Upper lobe of right lung (tissue), 1 donor: ENCODE measurements at regions not wholly inside any gene's neighbourhood (a gene's known extent, or its start where the extent isn't known, plus 50 kb on each side); places are given as distances from the start of the nearest gene placed in this dataset.

Source experiments
- ATAC-seq: fragments of 200-7000 bp; cut with Tn5 transposase; one replicate; pipeline ENCODE4 v1.9.1; 2020; ENCODE audit warnings: mild to moderate bottlenecking, moderate library complexity
- DNase-seq: peaks from one replicate; pipeline ENCODE4 v3.0.0-alpha.2; 2020
- H3K27ac ChIP-seq: fragments of 200-600 bp; one replicate; pipeline ENCODE4 v1.8.0; 2022
- H3K27me3 ChIP-seq: fragments of 200-600 bp; one replicate; pipeline ENCODE4 v1.8.0; 2022; ENCODE audit warnings: mild to moderate bottlenecking
- H3K36me3 ChIP-seq: fragments of 200-600 bp; one replicate; pipeline ENCODE4 v1.8.0; 2022
- H3K4me1 ChIP-seq: fragments of 200-600 bp; one replicate; pipeline ENCODE4 v1.8.0; 2022
- H3K4me3 ChIP-seq: fragments of 200-600 bp; one replicate; pipeline ENCODE4 v1.8.0; 2022; ENCODE audit warnings: mild to moderate bottlenecking
- H3K9me3 ChIP-seq: fragments of 200-600 bp; one replicate; pipeline ENCODE4 v1.8.0; 2022
- CTCF ChIP-seq: fragments of 200-600 bp; IDR thresholded peaks from one replicate; pipeline ENCODE4 v1.8.0; 2022; ENCODE audit warnings: antibody characterized with exemption
- intact Hi-C: fragments of 100-400 bp; cut with DNase I; formaldehyde crosslinking; loops from one replicate; pipeline ENCODE4 v1.11.0; 2022
- donor health status: DM: no; HTN: yes; CAD: no; lungs with severe emphysema.

GRCh38 chr3:64917914-64918453 lies 230.2 kb upstream of the ADAMTS9 start:
- no peak for TF ChIP-seq CTCF
- Histone ChIP-seq H3K9me3 (no peaks in the 10 kb centered on the region), H3K4me3 (no peak overlapping the region), H3K27me3 (no peaks in the 10 kb centered on the region), H3K4me1 (peaks cover 3% of the 10 kb centered on the region), H3K36me3 (no peaks in the 10 kb centered on the region), H3K27ac (no peak overlapping the region)
- DNase-seq (no peak), ATAC-seq (no peak)
- intact Hi-C loops, result no loop called here

GRCh38 chr3:64916937-64917336 lies 229.1 kb upstream of the ADAMTS9 start:
- Histone ChIP-seq H3K36me3 (no peaks in the 10 kb centered on the region), H3K9me3 (no peaks in the 10 kb centered on the region), H3K4me3 (no peak overlapping the region), H3K4me1 (peaks cover 3% of the 10 kb centered on the region), H3K27ac (no peak overlapping the region), H3K27me3 (no peaks in the 10 kb centered on the region)
- ATAC-seq (no peak), DNase-seq (no peak)
- intact Hi-C loops, result no loop called here
- TF ChIP-seq CTCF, result no peak

GRCh38 chr3:64916192-64916798 lies 228.5 kb upstream of the ADAMTS9 start:
- no peaks in the 10 kb centered on the region for H3K9me3 ChIP-seq
- H3K27ac ChIP-seq, result no peak overlapping the region

GRCh38 chr3:64915778-64916177 lies 228.0 kb upstream of the ADAMTS9 start:
- no peaks in the 10 kb centered on the region for H3K36me3 ChIP-seq
- intact Hi-C loops, result no loop called here
- no peaks in the 10 kb centered on the region for H3K27me3 ChIP-seq
- H3K9me3 ChIP-seq, result no peaks in the 10 kb centered on the region
- H3K27ac ChIP-seq, result no peak overlapping the region
- no peak for TF ChIP-seq CTCF
- no peak for DNase-seq
- ATAC-seq, result peak; percentile 82
- H3K4me3 ChIP-seq, result no peak overlapping the region
- H3K4me1 ChIP-seq, result peaks cover 3% of the 10 kb centered on the region

More at GRCh38 chr3:64916192-64916798, 228.5 kb upstream of the ADAMTS9 start:
- no peak for DNase-seq
- Histone ChIP-seq H3K27me3 (no peaks in the 10 kb centered on the region), H3K36me3 (no peaks in the 10 kb centered on the region), H3K4me3 (no peak overlapping the region), H3K4me1 (peaks cover 3% of the 10 kb centered on the region)
- TF ChIP-seq CTCF, result no peak
- ATAC-seq, result no peak
- intact Hi-C loops, result no loop called here

- H3K36me3 ChIP-seq, result no peaks in the 10 kb centered on the region
- no peaks in the 10 kb centered on the region for H3K9me3 ChIP-seq
- H3K27me3 ChIP-seq, result no peaks in the 10 kb centered on the region
- H3K4me1 ChIP-seq, result peaks cover 3% of the 10 kb centered on the region
- H3K27ac ChIP-seq, result no peak overlapping the region
- ATAC-seq (no peak), DNase-seq (no peak)
- no peak for TF ChIP-seq CTCF
- intact Hi-C loops, result no loop called here
- H3K4me3 ChIP-seq, result no peak overlapping the region
Observed at GRCh38 chr3:64913515-64913914, 225.7 kb upstream of the ADAMTS9 start.
